ENCODE measurements at regions not wholly inside any gene's neighbourhood (a gene's known extent, or its start where the extent isn't known, plus 50 kb on each side); places are given as distances from the start of the nearest gene placed in this dataset.

DNA sequence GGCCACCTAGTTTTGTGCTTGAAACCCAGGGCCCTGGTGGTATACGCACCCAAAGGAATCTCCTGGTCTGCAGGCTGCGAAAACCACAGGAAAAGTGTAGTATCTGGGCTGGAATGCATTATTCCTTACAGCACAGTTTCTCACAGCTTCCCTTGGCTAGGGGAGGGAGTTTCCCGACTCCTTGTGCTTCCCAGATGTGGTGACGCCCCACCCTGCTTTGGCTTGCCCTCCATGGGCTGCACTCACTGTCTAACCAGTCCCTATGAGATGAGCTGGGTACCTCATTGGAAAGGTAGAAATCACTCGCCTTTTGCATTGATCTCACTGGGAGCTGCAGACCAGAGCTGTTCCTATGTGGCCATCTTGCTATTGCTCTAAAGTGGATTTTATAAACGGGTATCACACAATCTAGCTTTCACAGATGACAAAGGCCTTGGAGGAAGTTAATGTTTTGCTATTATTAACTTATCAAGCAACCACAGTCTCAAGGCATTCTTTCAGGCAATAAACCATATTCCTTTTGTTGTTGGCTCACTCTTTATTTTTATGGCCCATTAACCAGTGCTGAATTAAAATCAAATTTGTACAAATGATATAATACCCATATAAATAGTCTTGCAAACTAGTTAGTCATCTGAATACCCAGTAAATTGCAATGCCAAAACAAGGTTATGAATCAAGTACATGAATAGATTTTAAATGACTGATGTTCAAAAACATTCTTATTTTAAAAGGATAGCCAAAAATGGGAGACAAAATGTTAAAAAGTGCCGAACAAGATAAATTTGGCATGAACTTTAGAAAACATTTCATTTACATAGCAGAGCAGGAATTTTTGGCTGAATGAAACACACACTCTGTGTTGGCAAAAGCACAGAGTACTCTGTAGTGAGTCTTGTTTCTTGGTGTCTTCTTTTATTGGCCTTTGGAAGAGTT is 475.4 kb upstream of the ARGLU1 start:
- DNase-seq (ENCODE audit: low read depth in 6 of 9, low spot score in 9 of 9), result no peak
- 87% methylated on average over 7 of the region's 7 CpGs for WGBS
- H3K4me1 ChIP-seq (ENCODE audit: control insufficient read depth in 2 of 2, insufficient read depth in 2 of 2, low read length in 2 of 2), result no peaks in the 10 kb centered on the region
- H3K27me3 ChIP-seq (ENCODE audit: control insufficient read depth in 2 of 2, insufficient read depth in 1 of 2, low read length in 1 of 2), result no peaks in the 10 kb centered on the region
- no peaks in the 10 kb centered on the region for H3K36me3 ChIP-seq (ENCODE audit: control insufficient read depth in 2 of 2, insufficient read depth in 2 of 2, low read length in 1 of 2)
- peaks cover 0 to 17% of the 10 kb centered on the region in 2 donors for H3K9me3 ChIP-seq (ENCODE audit: control insufficient read depth in 2 of 2, insufficient read depth in 1 of 2, low read length in 1 of 2)
- H3K27ac ChIP-seq (ENCODE audit: low read depth in 1 of 2, low read length in 1 of 2), result no peak overlapping the region
- no peak overlapping the region for H3K4me3 ChIP-seq (ENCODE audit: low read length in 2 of 2)

DNA sequence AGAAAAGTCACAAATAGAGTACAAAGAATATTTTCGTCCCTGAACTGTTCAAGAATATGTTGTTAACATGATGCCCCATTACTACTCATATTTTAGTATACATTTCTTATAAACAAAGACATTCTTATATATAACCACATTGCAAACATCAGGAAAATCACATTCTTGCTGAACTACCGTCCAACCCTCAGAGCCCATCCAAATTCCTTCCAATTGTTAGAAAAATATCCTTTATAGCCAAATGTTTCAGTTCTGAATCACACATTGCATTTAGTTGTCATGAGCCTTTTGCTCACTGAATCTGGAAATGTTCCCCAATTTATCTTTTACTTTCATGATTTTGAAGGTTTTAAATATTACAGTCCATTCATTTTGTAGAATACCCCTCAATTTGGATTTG is 467.8 kb upstream of the ARGLU1 start:
- H3K9me3 ChIP-seq (ENCODE audit: control insufficient read depth in 2 of 2, insufficient read depth in 1 of 2, low read length in 1 of 2), result peaks cover 0 to 3% of the 10 kb centered on the region in 2 donors
- H3K4me3 ChIP-seq (ENCODE audit: low read length in 2 of 2), result no peak overlapping the region
- no peaks in the 10 kb centered on the region for H3K36me3 ChIP-seq (ENCODE audit: control insufficient read depth in 2 of 2, insufficient read depth in 2 of 2, low read length in 1 of 2)
- no peaks in the 10 kb centered on the region for H3K27me3 ChIP-seq (ENCODE audit: control insufficient read depth in 2 of 2, insufficient read depth in 1 of 2, low read length in 1 of 2)
- DNase-seq (ENCODE audit: low read depth in 6 of 9, low spot score in 9 of 9), result no peak
- no peaks in the 10 kb centered on the region for H3K4me1 ChIP-seq (ENCODE audit: control insufficient read depth in 2 of 2, insufficient read depth in 2 of 2, low read length in 2 of 2)
- no peak overlapping the region for H3K27ac ChIP-seq (ENCODE audit: low read depth in 1 of 2, low read length in 1 of 2)
- 84% methylated on average over 2 of the region's 2 CpGs for WGBS

DNA sequence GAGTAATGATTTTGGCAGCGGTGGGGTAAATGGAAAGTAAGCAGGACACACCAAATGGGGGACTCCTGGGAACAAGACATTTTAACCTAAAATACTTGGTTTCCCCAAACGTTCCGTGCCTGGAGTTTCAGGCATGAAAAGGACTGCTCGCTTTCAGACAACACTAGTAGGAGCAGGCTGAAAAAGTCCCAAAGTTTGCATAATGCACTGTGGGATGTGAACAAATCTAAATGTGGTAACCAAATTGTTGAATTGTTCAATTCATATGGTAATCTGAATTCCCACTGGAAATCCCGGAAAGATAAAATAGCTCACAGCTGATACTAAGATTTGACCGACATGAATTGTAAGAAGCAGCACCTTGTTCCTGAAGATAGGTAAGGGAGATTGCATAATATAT is 467.2 kb upstream of the ARGLU1 start:
- no peak for DNase-seq (ENCODE audit: low read depth in 6 of 9, low spot score in 9 of 9)
- H3K27me3 ChIP-seq (ENCODE audit: control insufficient read depth in 2 of 2, insufficient read depth in 1 of 2, low read length in 1 of 2), result no peaks in the 10 kb centered on the region
- H3K27ac ChIP-seq (ENCODE audit: low read depth in 1 of 2, low read length in 1 of 2), result no peak overlapping the region

DNA sequence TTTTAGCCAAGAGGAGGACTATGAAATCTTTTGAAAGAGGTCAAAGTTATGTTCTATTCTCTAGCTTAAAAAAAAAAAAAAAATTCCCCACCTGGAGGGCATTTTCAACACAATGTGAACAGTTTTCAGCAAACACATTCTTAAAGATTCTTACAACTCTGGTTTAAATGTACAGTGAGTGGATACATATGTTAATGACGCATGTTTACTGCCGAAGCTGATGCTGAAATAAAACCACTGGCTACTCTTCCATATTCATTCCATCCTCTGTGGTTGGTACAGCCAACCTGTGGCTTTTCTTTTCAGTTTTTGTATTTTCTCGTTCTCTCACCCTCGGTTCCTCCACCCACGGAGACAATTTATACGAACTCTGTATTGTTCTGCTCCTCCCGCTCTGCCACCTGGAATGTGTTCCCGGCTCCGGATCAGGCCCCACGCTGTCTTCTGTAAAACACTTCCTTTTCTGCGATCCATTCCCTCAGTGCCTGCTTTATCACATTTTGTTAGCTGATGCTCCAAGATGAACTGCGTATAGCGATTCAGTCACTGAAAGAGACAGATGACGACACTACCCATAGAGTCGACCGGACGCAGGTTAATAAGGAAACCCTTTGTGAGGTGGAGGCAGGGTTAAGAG is 466.4 kb upstream of the ARGLU1 start:
- no peaks in the 10 kb centered on the region for H3K27me3 ChIP-seq (ENCODE audit: control insufficient read depth in 2 of 2, insufficient read depth in 1 of 2, low read length in 1 of 2)
- no peak for DNase-seq (ENCODE audit: low read depth in 6 of 9, low spot score in 9 of 9)
- 96% methylated on average over 17 of the region's 17 CpGs for WGBS

More for the DNA sequence above, 467.2 kb upstream of the ARGLU1 start:
- Histone ChIP-seq H3K4me1 (ENCODE audit: control insufficient read depth in 2 of 2, insufficient read depth in 2 of 2, low read length in 2 of 2) (no peaks in the 10 kb centered on the region), H3K9me3 (ENCODE audit: control insufficient read depth in 2 of 2, insufficient read depth in 1 of 2, low read length in 1 of 2) (peaks cover 0 to 3% of the 10 kb centered on the region in 2 donors), H3K36me3 (ENCODE audit: control insufficient read depth in 2 of 2, insufficient read depth in 2 of 2, low read length in 1 of 2) (no peaks in the 10 kb centered on the region), H3K4me3 (ENCODE audit: low read length in 2 of 2) (no peak overlapping the region)
- 93% methylated on average over 6 of the region's 6 CpGs for WGBS

DNA sequence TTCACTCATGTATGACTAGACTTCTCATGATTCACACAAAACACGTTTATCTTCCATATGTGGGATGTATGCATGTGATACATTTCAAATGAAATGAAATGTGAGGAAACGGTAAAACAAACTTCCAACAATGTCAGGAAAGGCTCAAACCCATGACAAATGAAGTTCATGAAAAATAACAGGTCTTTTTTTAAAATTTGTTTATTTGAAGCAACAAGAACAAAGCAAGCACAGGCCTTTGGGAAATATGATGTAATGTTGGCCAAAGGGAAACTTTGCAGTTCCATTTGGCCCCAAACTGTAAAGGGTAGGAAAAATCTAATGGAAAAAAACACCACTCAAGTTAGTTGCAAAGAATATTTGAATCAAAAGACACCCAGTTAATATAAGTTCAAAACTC is 463.8 kb upstream of the ARGLU1 start:
- H3K9me3 ChIP-seq (ENCODE audit: control insufficient read depth in 2 of 2, insufficient read depth in 1 of 2, low read length in 1 of 2), result no peaks in the 10 kb centered on the region
- no peak overlapping the region for H3K4me3 ChIP-seq (ENCODE audit: low read length in 2 of 2)
- 69% methylated on average over 2 of the region's 2 CpGs for WGBS
- no peaks in the 10 kb centered on the region for H3K27me3 ChIP-seq (ENCODE audit: control insufficient read depth in 2 of 2, insufficient read depth in 1 of 2, low read length in 1 of 2)
- DNase-seq (ENCODE audit: low read depth in 6 of 9, low spot score in 9 of 9), result no peak
- H3K27ac ChIP-seq (ENCODE audit: low read depth in 1 of 2, low read length in 1 of 2), result no peak overlapping the region
- no peaks in the 10 kb centered on the region for H3K36me3 ChIP-seq (ENCODE audit: control insufficient read depth in 2 of 2, insufficient read depth in 2 of 2, low read length in 1 of 2)
- no peaks in the 10 kb centered on the region for H3K4me1 ChIP-seq (ENCODE audit: control insufficient read depth in 2 of 2, insufficient read depth in 2 of 2, low read length in 2 of 2)

More for the DNA sequence above, 466.4 kb upstream of the ARGLU1 start:
- Histone ChIP-seq H3K4me3 (ENCODE audit: low read length in 2 of 2) (no peak overlapping the region), H3K9me3 (ENCODE audit: control insufficient read depth in 2 of 2, insufficient read depth in 1 of 2, low read length in 1 of 2) (peaks cover 0 to 3% of the 10 kb centered on the region in 2 donors), H3K36me3 (ENCODE audit: control insufficient read depth in 2 of 2, insufficient read depth in 2 of 2, low read length in 1 of 2) (no peaks in the 10 kb centered on the region), H3K27ac (ENCODE audit: low read depth in 1 of 2, low read length in 1 of 2) (no peak overlapping the region), H3K4me1 (ENCODE audit: control insufficient read depth in 2 of 2, insufficient read depth in 2 of 2, low read length in 2 of 2) (no peaks in the 10 kb centered on the region)

DNA sequence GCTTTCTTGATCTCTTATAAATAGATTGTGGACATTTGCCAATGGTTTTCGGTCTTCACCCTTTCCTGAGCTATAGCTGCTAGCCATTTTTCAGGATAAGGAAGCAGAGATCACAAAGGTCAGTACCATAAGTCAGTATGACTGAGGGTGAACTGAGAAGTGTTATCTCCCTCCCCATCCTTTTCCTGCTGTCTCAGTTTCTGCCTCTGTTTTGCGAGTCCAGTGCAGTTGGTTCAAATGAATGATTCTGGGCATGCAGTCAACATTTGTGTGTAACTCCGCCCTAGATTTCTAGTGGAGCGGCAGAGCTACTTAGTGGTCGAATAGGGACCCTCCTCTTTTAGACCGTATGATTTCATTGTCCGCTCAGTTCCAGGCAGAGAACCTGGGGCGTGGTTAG is 460.8 kb upstream of the ARGLU1 start:
- WGBS, result 87% methylated on average over 8 of the region's 8 CpGs
- no peak overlapping the region for H3K4me3 ChIP-seq (ENCODE audit: low read length in 2 of 2)
- H3K4me1 ChIP-seq (ENCODE audit: control insufficient read depth in 2 of 2, insufficient read depth in 2 of 2, low read length in 2 of 2), result no peaks in the 10 kb centered on the region
- no peak overlapping the region for H3K27ac ChIP-seq (ENCODE audit: low read depth in 1 of 2, low read length in 1 of 2)
- no peaks in the 10 kb centered on the region for H3K27me3 ChIP-seq (ENCODE audit: control insufficient read depth in 2 of 2, insufficient read depth in 1 of 2, low read length in 1 of 2)
- no peaks in the 10 kb centered on the region for H3K9me3 ChIP-seq (ENCODE audit: control insufficient read depth in 2 of 2, insufficient read depth in 1 of 2, low read length in 1 of 2)
- H3K36me3 ChIP-seq (ENCODE audit: control insufficient read depth in 2 of 2, insufficient read depth in 2 of 2, low read length in 1 of 2), result no peaks in the 10 kb centered on the region
- DNase-seq (ENCODE audit: low read depth in 6 of 9, low spot score in 9 of 9), result no peak

DNA sequence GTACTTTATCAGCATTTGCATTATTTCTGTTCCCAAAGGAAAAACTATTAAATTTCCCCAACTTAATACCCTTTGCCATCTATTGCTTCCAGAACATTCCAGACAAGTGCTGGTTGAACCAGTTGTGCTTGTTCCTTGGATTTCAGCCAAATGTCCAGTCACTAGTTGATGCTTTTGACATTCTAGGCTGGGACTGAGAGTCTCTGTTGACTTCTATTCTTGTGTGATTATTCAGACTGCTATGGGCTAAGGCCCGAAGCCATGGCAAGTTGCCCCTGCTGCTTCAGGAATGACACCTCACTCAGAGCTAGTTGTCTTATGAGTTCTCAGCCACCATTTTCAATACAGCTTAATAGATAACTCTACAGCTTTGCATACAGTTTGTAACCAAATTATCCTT is 458.1 kb upstream of the ARGLU1 start:
- no peak overlapping the region for H3K27ac ChIP-seq (ENCODE audit: low read depth in 1 of 2, low read length in 1 of 2)
- H3K4me1 ChIP-seq (ENCODE audit: control insufficient read depth in 2 of 2, insufficient read depth in 2 of 2, low read length in 2 of 2), result no peaks in the 10 kb centered on the region
- no peaks in the 10 kb centered on the region for H3K36me3 ChIP-seq (ENCODE audit: control insufficient read depth in 2 of 2, insufficient read depth in 2 of 2, low read length in 1 of 2)
- WGBS, result 93% methylated on average over 1 of the region's 1 CpG
- no peaks in the 10 kb centered on the region for H3K27me3 ChIP-seq (ENCODE audit: control insufficient read depth in 2 of 2, insufficient read depth in 1 of 2, low read length in 1 of 2)
- H3K4me3 ChIP-seq (ENCODE audit: low read length in 2 of 2), result no peak overlapping the region
- no peak for DNase-seq (ENCODE audit: low read depth in 6 of 9, low spot score in 9 of 9)
- no peaks in the 10 kb centered on the region for H3K9me3 ChIP-seq (ENCODE audit: control insufficient read depth in 2 of 2, insufficient read depth in 1 of 2, low read length in 1 of 2)

DNA sequence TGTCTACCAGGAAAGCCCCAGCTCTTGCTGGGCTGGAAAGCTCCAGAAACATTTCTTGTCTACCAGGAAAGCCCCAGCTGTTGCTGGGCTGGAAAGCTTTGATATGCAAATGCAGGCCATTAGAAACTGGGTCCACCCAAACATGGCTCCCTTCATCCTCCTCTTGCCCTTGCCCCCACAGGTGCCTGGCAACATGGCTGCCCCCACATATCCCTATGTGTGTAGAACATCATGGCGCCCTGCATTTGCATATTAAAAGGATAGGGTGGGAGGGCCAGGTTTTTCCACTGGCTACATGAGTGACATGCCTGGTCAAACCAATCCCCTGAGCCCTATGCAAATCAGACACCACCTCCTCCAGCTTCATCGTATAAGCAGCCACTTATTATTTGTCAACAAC is 455.4 kb upstream of the ARGLU1 start:
- no peak for DNase-seq (ENCODE audit: low read depth in 6 of 9, low spot score in 9 of 9)
- no peaks in the 10 kb centered on the region for H3K9me3 ChIP-seq (ENCODE audit: control insufficient read depth in 2 of 2, insufficient read depth in 1 of 2, low read length in 1 of 2)
- no peak overlapping the region for H3K27ac ChIP-seq (ENCODE audit: low read depth in 1 of 2, low read length in 1 of 2)
- no peak overlapping the region for H3K4me3 ChIP-seq (ENCODE audit: low read length in 2 of 2)
- H3K27me3 ChIP-seq (ENCODE audit: control insufficient read depth in 2 of 2, insufficient read depth in 1 of 2, low read length in 1 of 2), result no peaks in the 10 kb centered on the region
- WGBS, result 97% methylated on average over 2 of the region's 2 CpGs
- no peaks in the 10 kb centered on the region for H3K36me3 ChIP-seq (ENCODE audit: control insufficient read depth in 2 of 2, insufficient read depth in 2 of 2, low read length in 1 of 2)
- no peaks in the 10 kb centered on the region for H3K4me1 ChIP-seq (ENCODE audit: control insufficient read depth in 2 of 2, insufficient read depth in 2 of 2, low read length in 2 of 2)

DNA sequence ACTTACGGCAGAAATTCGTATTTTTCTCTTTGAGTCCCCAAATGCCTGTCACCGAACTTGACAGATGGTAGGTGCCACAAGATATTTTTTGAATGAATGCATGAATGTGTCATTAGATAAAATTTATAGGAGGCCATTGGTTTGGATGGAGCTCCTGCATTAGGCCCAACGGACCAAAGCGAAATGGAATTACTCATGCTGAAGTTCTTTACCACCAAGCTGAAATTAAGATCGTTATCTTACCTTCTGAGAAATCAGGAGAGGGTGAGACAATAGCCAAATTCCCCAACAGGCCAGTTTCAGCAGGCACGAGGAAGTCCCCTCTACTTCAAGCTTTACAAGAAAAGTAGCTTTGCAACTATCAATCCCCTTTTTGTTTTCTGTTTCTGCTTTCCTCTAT is 452.5 kb upstream of the ARGLU1 start:
- Histone ChIP-seq H3K9me3 (ENCODE audit: control insufficient read depth in 2 of 2, insufficient read depth in 1 of 2, low read length in 1 of 2) (no peaks in the 10 kb centered on the region), H3K4me1 (ENCODE audit: control insufficient read depth in 2 of 2, insufficient read depth in 2 of 2, low read length in 2 of 2) (no peaks in the 10 kb centered on the region), H3K27me3 (ENCODE audit: control insufficient read depth in 2 of 2, insufficient read depth in 1 of 2, low read length in 1 of 2) (no peaks in the 10 kb centered on the region), H3K4me3 (ENCODE audit: low read length in 2 of 2) (no peak overlapping the region), H3K27ac (ENCODE audit: low read depth in 1 of 2, low read length in 1 of 2) (no peak overlapping the region), H3K36me3 (ENCODE audit: control insufficient read depth in 2 of 2, insufficient read depth in 2 of 2, low read length in 1 of 2) (no peaks in the 10 kb centered on the region)
- WGBS, result 93% methylated on average over 7 of the region's 7 CpGs
- DNase-seq (ENCODE audit: low read depth in 6 of 9, low spot score in 9 of 9), result no peak
